Fibroblast of skin of right biceps (primary cell): ENCODE measurements at regions not wholly inside any gene's neighbourhood (a gene's known extent, or its start where the extent isn't known, plus 50 kb on each side); places are given as distances from the start of the nearest gene placed in this dataset.

ENCODE experiments used
- DNase-seq: peaks from one replicate; pipeline ENCODE4 v3.0.0-alpha.2; 2013

- no peak for DNase-seq
Measured at GRCh38 chr2:19028587-19029375, 329.6 kb downstream of the OSR1 start.

DNA sequence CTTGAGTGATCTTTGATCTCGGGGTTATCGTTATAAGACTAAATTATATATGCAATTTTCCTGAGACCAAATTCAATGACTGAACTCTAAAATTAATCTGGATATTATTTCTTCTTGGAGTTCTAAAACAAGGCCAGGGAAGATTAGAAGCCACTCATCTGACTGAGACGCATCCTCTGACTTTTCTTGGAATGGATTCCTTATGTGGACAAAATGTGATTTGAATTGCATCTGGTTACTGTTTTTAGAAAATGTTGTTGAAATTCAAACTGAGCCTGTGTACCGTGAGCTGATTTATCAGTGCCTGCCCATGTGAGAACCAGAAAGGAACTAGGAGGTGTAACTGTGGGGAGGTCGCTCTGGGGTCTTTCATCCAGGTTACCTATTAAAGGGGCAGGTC is 330.8 kb downstream of the OSR1 start:
- no peak for DNase-seq

DNA sequence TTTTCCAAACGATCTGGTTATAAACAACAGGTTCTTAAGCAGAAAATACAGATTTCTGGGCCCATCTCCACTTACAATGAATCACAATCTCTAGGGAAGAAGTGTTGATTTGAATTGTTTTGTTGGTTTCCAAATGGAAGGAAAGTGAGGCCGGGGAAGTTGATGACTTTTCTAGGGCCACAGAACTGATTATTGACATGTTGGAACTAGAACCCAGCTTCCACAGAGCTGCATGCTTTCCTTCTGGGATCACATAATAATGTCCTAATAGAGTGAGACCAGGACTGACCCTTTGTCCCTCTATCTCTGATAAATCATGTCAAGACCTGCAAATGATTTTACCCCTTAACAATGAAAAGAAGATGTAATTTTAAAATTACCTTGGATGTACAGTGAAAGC is 332.2 kb downstream of the OSR1 start:
- no peak for DNase-seq

DNA sequence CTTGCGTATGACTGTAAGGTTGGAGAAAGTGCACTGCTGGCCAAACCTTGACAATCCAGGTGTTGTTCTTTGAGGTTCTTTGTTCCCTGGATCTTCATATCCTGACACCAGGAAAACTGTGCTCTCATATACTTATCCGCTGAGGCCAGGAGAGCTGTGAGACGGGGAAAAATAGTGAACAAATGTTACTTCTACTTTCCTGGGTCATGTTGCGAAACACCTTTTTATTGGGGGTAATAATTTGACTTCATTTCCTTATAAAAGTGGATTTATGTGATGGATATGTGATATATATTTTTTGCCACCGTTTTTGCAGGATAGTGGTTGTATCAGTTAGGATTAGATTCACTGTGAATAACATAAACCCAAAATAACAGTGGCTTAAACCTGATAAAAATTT is 336.1 kb downstream of the OSR1 start:
- DNase-seq: no peak

DNA sequence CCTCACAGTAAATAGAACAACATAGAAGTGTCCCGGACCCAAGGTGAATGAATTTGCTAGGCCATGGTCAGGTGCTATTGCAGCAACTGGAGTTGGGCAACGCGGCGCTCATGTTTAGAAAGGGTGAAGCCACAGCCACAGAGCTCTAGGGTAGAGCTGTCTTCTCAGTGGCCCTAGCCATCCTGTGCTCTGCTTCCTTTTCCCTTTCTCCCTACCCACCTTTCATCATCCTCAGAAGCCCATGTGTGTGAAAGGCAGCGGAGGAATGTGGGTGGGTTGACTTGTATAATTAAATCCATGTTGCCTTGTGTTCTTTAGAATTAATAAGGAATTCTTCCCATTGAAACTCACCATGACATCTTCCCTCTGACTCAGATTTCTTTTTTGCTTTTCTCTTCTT is 336.7 kb downstream of the OSR1 start:
- DNase-seq: peak; percentile 96

- peak; percentile 92 for DNase-seq
Measured at GRCh38 chr2:19021100-19021476, 337.3 kb downstream of the OSR1 start.

- no peak for DNase-seq
Measured at GRCh38 chr2:19020144-19021099, 338.0 kb downstream of the OSR1 start.

DNA sequence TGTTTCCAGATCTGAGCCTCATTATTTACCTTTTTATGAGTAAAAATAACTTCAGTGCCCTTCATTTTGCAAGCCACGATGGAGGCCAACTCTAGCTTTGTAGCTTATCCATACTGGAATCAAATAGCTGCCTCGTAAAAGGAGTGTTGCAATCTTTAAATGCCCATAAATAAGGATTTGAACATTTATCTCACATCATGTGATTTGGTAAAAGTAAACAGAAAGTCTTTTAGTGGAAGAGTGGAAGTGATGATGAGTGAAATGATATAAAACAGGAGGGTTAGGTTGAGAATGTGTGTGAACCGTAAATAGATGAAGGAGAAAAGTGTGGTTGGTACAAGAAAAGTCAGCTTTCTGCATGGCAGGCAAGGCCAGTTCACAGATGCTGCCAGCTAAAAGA is 348.9 kb downstream of the OSR1 start:
- no peak for DNase-seq

DNA sequence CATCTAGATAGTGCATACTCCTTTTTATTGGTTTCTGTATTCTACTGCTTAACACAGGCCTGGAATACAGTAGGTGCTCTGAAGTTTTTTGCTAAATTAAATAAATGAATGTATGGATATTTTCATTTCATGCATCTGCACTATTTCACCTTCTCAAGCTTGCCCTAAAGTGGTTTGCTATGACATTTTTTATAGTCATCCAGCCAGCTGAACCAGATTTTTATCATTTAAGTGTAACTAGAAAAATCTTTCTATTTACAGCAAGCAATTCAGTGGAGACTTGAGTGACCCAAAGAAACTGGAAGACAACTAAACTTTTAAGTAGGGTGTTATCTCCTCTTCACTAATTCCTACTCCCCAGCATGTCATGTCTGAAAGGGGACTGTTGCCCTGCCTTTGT is 354.9 kb downstream of the OSR1 start:
- DNase-seq: no peak

DNA sequence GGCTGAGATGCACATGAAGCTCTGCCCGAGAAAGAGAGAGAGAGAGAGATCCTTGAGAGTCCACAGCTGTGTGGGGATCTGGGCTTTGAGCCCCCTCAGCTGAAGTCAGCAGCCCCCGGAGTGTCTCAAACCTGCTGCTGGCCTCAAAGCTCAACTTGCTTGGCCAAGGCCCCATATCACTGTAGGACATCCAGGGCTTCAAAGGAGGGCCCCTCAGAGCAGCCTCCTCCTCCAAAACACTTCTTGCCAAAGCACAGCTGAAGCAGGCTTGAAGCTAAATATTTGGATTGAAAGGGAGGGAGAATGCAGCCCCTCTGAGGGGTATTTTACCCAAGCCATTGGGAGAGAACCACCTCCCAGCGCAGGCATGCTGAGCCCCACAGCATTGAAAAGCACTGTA is 357.6 kb downstream of the OSR1 start:
- no peak for DNase-seq

- DNase-seq: no peak
Measured at GRCh38 chr2:18999198-18999597, 359.2 kb downstream of the OSR1 start.

- peak; percentile 33 for DNase-seq
Measured at GRCh38 chr2:18998491-18998890, 359.9 kb downstream of the OSR1 start.

DNA sequence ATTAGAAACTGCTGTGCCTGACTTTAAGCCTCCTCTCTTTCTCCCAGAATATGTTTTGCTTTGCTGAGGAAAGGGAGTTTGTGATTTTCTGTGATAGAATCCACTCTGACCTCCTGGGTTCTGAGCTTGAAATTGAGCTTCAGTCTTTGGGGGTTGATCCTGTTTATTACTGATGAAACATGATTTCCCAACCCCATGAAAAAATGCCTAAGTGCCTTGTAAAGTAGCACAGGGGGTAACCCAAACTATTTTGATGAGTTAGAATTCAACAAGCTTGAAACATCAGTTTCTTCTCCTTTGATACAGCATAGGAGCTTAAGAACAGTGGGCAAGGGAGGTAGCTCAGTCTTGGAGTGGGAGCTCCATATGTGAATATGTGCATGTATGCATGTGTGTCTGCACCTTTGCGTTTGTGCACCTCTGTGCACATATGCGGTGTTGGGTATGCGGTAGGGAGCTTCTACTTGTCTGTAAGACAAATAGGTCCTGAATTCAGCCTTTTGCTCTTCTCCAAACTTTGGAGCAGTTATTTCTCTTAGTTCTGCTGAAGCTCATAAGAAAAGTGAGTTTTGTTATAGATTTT is 364.6 kb downstream of the OSR1 start:
- DNase-seq: peak; percentile 41

- peak; percentile 93 for DNase-seq
Measured at GRCh38 chr2:18991177-18992168, 366.9 kb downstream of the OSR1 start.

DNA sequence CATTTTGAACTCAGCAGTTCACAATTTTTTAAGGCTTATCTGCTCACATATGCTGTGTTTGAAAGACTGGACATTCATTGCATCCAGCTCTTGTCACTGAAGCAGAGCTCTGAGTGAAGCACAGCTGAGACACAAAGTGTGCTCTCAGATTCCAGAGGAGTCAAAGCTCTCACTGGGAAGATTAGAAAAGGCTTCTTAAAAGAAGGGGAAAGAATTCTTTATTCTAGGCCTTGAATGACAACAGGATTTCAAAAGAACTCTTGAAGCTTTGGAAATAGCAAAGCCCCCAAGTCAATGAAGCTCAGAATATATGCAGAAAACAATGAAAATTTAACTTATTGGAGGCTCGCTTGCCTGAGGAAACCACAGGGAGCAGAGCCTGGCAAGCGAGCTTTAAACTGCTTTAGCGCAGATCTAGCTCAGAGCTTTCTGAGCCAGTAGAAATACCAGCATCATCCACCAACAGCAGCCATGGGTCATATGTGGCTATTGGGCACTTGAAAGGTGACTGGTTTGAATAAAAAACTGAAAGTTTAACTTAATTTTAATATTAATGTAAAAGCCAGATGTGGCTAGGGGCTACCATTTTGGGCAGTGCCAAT is 369.7 kb downstream of the OSR1 start:
- DNase-seq: no peak

DNA sequence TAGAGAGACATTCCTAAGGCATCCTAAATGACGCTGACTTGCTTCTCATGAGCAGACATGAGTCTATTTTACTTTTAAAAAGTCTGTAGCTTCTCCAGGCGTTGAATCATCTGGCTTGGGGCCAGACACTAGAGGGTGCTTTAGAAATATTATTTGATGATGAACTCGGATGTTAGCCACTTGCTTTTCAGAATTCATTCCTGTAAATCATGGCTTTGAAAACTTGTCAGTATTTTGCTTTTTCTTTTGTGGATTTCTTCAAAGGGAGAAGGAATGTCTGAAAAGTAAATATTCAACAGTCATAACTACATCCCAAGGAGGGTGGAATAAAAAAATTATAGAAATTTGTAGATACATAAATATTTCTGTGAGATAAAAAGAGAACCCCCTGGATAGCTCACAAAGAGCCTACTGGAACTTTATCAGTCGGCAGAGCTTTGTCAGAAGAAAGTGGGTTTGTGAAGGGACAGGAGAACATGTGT is 370.8 kb downstream of the OSR1 start:
- DNase-seq: peak; percentile 98

DNA sequence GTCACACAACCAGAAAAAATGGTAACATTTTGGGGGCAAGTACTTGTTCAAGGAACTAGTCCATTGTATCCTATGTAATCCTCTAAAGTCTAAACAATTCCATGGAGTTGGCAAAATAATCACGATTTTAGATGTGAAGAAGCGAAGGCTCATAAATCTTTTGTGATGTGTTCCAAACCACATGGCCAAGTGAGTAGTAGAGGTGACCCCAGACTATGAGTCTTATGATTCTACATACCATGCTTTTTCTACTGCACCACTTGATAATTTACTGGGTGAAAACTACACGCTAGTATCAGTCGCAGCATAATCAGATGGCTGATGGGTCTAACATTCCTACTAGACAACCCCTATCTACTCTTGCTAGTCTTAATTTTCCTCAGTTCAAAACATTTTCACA is 371.4 kb downstream of the OSR1 start:
- DNase-seq: peak; percentile 19

GRCh38 chr2:18986046-18986445 is 372.4 kb downstream of the OSR1 start:
- no peak for DNase-seq

DNA sequence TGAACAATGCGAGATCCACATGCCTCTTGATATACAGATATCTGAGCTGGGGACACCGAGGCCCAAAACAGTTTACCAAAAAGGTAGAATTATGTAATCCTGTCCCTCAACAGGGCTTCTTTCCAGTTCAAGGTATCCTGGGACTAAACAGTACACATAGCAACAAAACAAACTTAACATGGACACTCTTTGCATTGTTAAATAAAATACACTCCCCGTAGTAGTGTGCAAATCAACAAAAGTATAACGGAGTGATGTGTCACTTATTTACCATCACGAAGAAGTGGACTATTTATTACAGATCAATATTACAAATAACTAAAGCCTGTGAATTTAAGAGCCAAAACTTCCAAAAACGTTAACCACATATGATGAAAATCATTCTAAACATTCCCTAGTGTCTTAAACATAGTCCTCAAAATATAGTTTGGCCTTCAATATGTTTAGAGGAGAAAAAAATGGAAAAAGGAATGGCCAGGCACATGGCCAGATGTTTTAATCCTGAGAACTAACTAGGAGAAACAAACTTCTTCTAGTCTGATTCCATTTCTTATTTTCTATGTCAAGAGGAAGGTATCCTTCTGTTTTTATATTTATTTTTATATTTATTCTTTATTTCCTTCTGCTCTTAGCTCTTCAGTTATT is 377.5 kb downstream of the OSR1 start:
- no peak for DNase-seq

DNA sequence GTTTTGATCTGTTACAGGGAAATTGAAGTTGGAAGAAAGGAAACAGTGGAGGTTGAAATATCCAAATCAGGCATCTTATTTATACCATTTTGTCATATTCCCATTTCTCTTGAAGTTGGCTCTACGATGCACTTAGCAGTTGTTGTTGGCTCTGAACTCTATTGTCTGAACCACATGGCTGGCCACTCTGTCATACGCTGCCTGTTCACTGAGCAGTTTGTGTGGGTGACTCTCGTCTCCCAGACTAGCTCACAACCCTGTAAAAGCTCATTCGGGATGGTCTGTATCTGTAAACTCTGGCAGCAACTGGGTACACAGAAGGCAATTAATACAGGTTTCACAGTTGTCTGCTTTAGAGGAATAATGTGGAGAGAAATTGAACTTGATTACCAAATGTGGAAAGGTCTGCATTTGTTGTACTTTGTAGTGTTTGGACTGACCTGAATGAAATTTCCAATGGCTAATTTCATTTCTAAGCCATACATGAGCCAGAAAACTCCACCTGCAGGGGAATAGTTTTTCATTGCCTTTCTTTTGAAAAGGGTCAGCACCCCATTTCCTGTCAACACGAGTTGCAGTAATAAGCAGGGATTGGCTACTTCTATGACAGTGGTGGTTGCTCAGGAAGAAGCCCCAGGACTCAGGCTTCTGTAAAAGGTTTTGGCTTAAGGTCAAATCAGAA is 378.2 kb downstream of the OSR1 start:
- no peak for DNase-seq

GRCh38 chr2:18977409-18977808 is 381.0 kb downstream of the OSR1 start:
- DNase-seq: no peak
